Fibroblast of upper back skin (primary cell): ENCODE measurements at regions not wholly inside any gene's neighbourhood (a gene's known extent, or its start where the extent isn't known, plus 50 kb on each side); places are given as distances from the start of the nearest gene placed in this dataset.

Experiments used
- DNase-seq: peaks from one replicate; pipeline ENCODE4 v3.0.0-alpha.2; 2013

DNA sequence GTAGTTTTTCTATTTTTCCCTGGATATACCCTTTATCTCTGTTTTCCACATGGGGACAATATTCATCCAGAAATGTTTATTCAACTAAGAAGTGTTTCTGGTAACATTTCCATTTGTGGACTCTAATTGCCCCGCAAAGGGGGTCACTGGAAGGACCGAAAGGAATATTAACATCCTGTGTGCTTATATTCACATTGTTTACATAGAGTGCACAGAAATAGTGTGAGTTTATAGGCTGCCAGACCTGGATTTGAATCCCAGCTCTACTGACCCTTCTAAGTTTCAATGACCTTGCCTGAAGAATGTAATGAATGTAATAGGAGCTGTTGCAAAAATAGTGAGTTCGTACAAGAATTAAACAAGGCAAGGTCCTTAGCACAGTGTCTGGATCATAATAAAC is 152.9 kb upstream of the NCKAP5 start:
- no peak for DNase-seq

DNA sequence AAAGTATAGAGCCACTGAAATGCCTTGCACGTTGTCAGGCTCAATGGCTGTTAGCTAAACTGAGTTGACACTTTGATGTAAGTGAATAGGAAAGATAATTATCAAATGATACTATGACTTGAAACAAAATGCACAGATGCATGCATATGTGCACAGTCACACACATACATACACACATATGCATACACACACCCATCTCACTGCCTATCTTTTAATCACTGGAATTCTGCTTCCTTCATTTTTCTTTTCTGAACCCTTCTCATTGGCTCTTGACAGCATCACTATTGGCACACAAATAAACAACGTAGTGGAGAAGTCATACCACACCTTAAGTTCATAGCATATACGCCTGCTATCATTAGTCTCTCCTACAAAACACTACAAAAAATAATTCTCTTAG is 154.9 kb upstream of the NCKAP5 start:
- DNase-seq, result no peak

DNA sequence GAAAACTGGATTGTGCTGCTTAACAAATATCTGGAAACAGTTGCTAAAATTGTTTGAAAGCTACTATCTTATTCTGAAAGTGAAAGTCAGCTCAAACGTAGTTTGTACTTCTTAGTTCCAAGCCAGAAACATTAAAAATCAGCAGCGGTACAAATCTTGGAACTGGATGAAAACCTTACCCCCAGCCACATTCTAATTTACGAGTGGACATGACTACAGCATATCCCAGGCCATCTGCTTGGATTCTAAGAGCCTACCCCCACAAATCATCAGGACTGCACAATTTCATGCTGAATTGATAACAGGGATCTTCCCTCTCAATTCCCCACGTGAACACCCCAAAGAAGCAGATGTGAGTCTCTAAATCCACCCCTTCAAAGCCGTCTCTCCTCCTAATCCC is 158.7 kb upstream of the NCKAP5 start:
- peak; percentile 17 for DNase-seq

DNA sequence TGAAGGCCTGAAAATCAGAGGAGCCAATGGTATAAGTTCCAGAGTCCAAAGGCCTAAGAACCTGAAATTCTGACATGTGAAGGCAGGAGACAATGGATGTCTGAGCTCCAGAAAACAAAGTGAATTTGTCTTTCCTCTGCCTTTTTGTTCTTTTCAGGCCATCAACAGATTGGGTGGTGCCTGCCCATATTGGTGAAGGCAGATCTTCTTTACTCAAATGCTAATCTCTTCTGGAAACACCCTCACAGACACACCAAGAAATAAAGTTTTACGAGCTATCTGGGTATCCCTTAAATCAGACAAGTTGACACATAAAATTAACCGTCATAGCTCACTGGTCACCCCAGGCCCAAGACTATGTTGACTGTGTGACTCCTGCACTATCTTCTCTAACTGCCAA is 163.8 kb upstream of the NCKAP5 start:
- no peak for DNase-seq

DNA sequence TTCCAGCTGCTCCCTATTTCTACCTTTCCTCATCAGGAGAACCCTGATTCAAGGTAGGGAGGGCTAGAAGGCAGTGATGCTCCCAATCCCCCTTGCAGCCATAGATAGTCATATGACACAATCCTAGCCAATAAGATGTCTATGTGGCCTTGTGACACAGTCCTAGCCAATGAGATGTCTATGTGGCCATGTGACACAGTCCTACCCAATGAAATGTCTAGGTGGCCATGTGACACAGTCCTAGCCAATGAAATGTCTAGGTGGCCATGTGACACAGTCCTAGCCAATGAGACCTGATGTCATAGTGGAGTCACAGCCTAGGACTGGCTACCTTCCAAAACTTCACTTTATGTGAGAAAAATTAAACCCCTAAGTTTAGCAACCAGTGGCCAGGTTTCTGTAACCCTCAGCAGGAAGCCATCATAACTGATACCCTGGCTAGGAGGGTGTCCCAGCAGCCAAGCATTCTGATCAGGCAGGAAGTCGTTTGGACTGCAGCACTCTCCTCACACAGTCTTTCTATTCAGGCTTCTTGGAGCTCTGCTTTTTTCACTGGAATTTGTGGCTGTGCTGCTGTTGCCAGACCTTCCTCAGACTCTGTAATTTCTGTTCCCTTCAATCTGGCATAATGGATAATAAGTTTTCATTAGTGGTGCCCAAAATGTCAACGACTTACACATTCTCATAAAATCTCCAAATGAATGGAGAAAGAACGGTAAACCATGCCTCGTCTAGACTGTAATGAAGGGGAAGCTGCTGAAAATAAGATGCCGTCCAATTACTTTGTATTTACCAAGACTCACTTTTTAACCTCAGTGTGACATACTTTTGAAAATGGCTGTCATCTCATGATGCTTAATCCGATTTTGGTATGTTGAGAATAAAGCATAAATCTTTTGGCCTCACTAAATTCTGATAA is 165.0 kb upstream of the NCKAP5 start:
- DNase-seq, result peak; percentile 64

DNA sequence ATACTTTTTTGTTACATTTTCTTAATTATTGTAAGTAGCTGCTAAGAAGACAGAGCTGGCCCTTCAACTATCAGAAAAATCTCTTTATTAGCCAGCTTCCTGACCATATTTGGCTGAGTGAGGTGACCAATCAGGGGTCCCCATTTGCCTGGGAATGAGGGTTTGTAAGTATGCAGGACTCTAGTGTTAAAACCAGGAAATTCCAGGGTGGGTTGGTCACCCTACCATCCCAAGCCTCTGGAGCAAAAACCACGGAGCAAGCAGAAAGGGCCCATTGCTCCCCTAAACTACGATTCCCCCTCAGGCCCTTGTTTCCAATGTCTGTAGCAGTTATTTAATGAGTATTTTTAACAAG is 165.6 kb upstream of the NCKAP5 start:
- peak; percentile 96 for DNase-seq

DNA sequence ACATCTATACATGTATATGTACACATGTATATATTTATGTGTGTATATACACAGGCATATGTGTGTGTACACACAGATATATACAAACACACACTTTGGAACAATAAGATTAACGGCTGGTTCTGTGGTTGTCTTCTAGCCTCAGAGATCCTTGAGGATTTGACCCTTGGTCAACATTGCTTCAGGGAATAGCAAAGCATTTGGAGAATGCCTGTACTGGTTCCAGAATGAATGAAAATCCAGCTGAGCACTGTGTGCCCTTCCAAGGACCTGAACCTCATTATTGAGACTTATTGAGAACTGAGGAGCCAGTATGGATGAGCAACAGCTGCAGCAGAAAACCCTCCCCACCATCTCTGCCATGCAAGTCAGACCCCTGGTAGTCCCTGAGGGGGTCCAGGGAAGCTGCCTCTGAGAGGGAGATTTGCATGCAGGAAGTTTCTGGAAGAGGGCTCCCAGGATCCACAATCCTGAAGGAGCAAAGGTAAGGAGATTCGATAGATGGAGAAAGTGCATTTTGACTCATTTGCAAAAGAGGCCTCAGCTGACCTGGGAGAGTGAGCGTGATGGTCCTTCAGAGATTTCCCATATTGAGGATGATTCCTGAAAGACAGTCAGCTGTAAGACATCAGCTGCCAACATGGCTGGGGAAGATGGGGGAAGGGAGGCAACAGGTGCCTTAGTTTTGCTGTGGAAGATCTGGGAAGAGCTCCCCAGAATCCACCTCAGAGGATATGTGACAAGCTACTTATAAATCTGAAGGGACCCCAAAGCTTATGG is 166.6 kb upstream of the NCKAP5 start:
- peak; percentile 79 for DNase-seq

DNA sequence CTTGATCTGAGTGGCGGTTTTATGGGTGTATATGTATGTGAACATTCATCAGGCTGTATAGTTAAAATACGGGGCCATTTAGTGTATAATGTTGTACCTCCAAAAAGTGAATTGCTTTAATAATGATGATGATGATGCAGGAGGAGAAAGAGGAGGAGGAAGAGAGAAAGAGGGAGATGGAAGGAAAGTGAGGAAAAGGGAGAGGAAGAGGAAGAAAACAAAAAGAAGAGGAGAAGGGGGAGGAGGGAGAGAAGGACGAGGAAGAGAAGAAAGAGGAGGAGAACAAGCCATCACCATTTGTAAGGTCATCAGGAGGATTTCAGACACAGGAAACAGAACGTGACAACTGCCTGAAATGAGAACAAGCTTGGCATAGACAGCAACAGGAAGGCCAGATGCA is 168.4 kb upstream of the NCKAP5 start:
- DNase-seq, result no peak

DNA sequence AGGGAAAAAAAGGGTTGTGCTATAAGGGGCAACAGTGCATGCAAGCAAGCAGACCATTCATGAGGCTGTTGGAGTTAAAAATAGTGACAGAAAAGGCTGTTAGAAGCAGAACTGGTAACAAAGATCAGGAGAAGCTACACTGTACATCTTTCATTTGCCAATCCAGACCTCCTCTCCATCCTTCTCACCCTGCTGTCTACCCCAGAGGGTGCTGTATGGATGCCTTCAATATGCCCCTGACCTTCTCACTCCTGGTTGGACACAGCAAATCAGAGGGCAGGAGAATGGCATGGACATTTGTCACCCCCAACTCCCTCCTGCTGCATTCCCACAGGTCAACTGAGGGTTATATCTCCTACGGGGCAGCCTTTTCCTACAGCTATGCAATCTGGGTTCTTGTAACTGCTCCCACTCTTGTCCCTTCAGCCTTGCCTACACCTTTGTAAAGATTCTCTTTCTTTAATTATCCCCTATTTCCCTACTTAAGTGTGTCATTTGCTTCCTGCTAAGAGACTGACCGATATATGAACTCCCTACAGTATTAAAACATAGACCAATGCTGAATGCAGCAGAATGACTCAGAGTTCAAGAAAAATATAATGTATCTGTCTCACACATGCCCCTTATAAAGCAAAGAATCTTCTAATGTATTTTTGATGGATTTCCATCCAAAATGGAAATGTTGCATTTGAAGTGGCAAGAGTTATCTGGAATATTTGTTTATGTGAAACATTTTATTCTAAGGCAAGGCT is 169.2 kb upstream of the NCKAP5 start:
- peak; percentile 67 for DNase-seq

DNA sequence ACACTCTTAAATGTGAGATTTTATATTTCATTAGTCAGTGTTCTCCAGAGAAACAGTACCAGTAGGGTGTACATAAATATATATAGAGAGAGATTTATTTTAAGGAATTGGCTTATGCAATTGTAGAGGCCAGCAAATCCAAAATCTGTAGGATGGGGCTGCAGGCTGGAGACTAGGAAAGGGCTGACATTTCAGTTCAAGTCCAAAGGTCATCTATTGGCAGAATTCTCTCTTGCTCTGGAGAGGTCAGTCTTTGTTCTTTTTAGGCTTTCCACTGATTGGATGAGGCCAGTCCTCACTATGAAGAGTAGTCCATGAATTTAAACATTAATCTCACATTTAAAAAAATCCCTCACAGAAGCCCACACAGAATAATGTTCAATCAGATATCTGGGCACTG is 170.8 kb upstream of the NCKAP5 start:
- no peak for DNase-seq

DNA sequence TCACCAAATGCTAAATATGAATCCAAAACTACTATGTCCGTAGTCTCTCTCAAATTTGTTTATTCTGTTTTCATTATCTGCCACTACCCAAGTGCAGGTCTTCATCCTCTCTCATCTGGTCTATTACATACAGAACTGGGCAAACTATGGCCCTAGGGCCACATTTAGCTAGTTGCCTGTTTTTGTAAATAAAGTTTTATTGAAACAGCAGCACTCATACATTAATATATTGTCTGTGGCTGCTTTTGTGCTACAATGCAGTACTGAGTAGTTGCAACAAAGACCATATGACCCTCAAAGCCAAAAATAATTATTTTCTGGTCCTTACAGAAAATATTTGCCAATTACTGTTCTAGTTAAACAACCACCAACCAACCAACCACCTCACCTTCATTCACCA is 172.2 kb upstream of the NCKAP5 start:
- DNase-seq, result no peak

DNA sequence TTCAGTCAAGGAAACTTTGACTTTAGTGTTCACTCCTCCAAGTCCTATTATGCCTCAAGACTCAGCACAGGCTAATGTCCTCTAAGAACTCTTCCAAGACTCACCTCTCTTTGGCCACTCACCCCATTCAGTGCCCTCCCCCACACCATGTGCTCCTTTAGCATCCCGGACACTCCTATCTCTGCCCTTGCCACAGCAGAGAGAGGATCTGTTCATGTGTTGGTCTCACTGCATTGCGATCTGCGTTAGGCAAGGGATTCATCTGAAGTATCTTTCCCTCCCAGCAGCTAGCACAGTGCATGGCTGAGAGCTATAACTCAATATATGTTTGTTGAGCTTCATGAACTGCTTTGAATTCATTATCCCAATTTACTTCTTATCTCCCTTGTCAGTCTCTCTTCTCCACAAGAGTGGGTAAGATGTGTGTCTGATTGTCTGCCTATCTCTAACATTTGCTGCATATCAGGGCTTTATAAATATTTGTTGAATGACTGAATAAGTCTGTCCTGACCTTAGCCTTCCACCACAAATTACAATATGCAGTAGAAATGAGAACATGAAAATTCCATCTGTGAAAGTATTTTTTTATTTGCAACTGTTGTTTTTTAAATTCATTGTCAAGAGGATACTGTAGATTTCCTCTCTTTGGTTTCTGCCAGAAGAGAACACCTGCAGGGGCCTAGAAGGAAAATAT is 179.9 kb upstream of the NCKAP5 start:
- DNase-seq, result peak; percentile 44

DNA sequence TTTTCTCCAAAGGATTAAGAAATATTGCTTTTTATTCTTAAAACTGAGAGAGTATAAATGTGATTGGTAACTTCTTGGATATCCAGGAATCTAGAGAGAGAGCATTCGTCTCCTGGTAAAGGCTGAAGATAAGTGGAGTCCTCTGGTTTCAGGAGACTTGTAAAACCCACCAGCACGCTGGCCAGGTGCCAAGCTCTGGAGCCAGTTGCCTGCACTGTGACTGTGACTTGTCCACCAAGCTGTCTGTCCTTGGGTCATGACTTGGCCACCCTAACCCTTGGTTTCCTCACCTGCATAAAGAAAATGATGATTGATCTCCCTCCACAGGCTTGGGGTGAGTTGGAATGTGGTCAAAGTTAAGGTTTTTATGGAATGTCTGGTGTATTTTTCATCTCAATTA is 185.4 kb upstream of the NCKAP5 start:
- no peak for DNase-seq

DNA sequence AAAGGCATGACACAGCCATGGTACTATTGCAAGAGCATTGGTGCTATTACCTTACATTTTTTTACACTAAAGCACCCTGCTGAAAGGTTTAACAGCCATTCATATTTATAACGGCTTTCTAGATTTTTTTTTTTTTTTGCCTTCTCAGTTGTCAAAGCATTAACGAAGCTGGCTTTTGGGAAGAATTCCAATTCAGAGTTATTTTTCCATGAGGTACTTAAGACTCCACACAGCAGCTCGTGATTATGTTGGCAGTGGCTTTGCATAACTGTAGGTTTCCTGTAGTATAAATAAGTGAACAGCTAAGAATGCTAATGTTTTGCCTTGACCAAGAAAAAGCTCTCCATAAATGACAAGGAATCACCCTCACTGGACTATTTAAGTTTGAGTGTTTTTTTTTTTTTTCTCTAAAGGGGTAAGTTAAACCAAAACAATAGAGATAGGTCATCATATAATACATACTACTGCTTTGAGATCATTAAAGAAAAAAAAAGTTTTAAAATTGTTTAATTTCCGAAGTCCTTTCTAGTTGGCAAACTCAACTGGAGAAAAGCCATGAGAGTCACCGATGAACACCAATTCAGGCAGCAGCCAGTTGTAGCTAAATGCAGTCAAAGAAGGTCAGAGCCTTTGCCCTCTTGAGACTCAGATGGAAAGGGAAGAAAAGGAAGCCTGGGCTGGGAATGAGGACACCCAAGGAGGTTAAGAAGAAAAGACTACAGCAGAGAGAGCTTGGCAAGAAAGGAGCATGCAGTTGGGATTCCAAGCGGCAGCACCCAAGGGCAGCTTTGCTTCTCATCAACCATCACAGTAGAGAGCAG is 187.4 kb upstream of the NCKAP5 start:
- DNase-seq, result peak; percentile 98

DNA sequence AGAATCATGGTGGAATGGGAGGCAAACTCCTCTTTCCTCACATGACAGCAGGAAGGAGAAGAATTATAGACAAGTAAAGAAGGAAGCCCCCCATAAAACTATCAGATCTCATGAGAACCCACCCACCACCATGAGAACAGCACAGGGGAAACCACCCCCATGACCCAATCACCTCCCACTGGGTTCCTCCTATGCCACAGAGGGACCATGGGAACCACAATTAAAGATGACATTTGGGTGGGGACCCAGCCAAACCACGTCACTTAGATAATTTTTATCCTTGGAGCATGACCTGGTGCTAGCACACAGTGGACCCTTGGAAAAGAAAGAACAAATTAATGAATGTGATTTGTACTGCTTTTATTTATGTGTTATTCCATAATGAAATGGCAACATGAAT is 188.6 kb upstream of the NCKAP5 start:
- DNase-seq, result no peak

DNA sequence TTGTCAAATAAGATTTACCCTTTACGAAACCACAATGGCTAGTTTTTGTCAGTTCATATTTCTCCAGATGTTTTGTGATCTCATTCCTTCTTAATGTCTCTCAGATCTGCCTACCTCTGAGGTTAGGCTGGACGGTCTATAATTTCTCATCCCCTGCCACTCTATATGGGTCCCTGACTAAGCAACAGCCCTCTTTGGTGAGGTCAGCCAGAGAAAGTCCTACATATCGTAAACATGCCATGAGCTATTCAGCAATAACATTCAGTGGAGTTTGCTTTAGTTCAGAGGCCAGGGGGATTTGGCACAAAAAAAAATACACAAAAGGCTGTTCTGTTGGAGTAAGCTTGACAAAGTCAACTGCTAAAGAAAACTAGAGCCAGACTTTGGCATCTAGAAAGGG is 192.1 kb upstream of the NCKAP5 start:
- peak; percentile 93 for DNase-seq

DNA sequence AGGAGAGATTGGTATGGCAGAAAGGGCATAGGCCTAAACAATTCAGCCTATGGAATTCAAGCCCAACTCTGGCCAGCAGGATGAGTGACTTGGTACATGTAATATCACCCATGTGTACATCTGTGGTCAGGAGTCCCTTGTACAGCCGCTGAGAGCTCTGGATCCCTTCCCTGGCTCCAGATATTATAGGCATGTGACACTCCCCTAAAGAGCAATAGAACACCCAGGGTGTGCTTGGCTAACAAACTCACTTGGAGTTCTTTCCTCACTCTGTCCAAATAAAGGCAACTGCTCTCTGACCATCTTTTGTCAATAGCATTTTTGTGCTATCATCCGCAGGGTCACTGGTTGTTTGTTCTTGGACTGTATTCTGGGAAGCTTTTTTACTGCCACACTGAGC is 197.4 kb upstream of the NCKAP5 start:
- DNase-seq, result peak; percentile 75

DNA sequence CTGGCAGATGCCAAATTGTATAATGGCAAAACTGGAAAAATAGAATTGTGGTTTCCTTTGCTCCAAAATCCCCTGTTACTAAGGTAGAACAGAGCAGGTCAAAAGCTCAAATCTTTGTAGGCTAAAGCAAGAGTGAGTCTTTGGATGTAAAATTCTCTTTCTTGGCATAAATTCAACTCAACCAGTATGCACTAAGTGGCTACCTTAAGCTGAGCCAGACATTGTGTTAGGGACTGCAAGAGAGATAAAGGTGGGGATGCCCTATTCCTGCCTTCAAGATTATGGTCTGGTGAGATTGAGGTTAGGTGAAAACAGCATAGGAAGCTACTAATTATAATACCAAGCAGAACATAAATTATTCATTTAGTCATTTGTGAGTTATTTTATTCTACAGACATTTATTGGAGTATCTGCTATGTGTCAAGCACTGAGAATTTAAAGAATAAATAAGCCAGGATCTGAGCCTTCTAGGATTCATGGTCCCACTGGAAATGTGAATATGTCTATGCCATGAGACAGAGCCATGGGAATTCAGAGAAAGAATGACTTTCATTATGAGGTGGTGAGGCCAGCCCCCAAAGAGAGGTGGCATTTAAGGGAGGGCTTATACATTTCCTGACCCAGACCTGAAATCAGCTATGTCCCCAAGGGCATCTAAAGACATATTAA is 198.0 kb upstream of the NCKAP5 start:
- DNase-seq, result peak; percentile 28

DNA sequence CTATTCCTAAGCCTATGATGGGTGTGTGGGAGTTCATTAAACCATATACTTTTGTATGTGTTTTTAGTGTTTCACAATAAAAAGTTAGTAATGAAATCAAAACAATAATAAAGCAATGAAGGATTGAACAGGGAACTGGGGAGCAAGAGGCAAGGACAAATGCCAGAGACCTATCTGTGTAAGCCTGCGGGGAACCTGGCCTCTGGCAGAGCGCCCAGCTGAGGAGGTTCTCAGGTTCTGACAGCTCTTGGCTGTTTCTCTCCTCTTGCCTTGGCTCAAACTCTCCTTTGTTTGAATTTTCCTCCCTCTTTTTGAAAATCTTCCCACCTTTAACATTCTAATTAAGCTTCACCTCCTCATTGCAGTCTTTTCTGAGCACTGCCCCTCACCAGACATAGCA is 200.0 kb upstream of the NCKAP5 start:
- no peak for DNase-seq

DNA sequence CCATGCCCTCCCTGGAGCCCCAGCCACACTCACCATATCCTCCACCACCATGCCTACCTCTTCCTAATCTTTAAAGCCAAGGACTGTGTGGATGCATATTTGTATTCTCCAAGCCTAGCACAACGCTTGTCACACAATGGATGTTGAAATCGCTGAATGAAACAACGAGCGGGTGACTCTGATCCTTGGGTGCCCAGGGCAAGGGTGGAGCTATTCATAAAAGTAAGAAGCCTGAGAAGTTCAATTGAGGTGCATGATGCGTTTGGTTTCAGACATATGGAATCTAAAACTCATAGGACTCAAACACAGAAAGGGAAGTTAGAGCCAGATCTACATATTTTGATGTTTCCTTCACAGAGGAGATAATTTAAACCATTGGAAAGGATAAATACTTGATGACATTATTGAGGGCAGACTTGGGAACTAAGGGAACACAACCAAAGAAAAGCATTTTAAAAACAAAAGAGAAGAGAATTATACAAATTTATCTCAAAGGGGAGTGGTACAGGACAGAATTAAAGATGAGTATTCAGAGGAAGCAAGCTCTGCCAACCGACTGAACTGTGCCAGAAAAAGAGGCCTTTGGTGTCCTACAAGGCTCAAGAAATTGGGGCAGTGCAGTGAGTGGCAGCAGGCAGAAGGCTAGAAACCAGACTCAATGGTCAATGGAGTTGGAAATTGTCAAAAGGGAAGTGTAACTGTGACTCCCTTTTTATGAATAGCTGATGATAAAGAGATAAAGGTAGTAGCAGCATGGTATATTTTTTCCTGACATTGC is 200.6 kb upstream of the NCKAP5 start:
- DNase-seq, result no peak
